H9 (cell line): ENCODE measurements at regions not wholly inside any gene's neighbourhood (a gene's known extent, or its start where the extent isn't known, plus 50 kb on each side); places are given as distances from the start of the nearest gene placed in this dataset.

ENCODE experiments used
- DNase-seq: peaks from one replicate; pipeline ENCODE4 v3.0.0-alpha.2; 2017
- H2AFZ ChIP-seq: one replicate; pipeline ENCODE4 v1.6.1; 2013; ENCODE audit warnings: mild to moderate bottlenecking, low read length, control low read depth, moderate library complexity
- H2AK5ac ChIP-seq: 2 replicates; pipeline ENCODE4 v1.6.1; 2013; ENCODE audit warnings: low read length, control low read depth, mixed read lengths; ENCODE audit not compliant: insufficient read length
- H2BK120ac ChIP-seq: one replicate; pipeline ENCODE4 v1.6.1; 2013; ENCODE audit warnings: low read depth, mild to moderate bottlenecking, low read length, control low read depth, inconsistent platforms; ENCODE audit not compliant: poor library complexity, severe bottlenecking
- H2BK12ac ChIP-seq: 2 replicates; pipeline ENCODE4 v1.6.1; 2013; ENCODE audit warnings: low read length, control low read depth, mixed read lengths, low read depth; ENCODE audit not compliant: insufficient read length
- H2BK15ac ChIP-seq: 2 replicates; pipeline ENCODE4 v1.6.1; 2013; ENCODE audit warnings: low read depth, low read length, control low read depth
- H2BK20ac ChIP-seq: one replicate; pipeline ENCODE4 v1.6.1; 2013; ENCODE audit warnings: low read depth, mild to moderate bottlenecking, low read length, control low read depth, inconsistent platforms; ENCODE audit not compliant: poor library complexity, severe bottlenecking
- H2BK5ac ChIP-seq: 2 replicates; pipeline ENCODE4 v1.6.1; 2013; ENCODE audit warnings: low read length, control low read depth, mixed read lengths; ENCODE audit not compliant: insufficient read length
- H3K14ac ChIP-seq: 2 replicates; pipeline ENCODE4 v1.6.1; 2013; ENCODE audit warnings: low read length, control low read depth; ENCODE audit not compliant: insufficient read depth
- H3K18ac ChIP-seq: 2 replicates; pipeline ENCODE4 v1.6.1; 2013; ENCODE audit warnings: low read depth, mild to moderate bottlenecking, mixed read lengths, low read length, control low read depth; ENCODE audit not compliant: insufficient read length
- H3K23ac ChIP-seq: 2 replicates; pipeline ENCODE4 v1.6.1; 2013; ENCODE audit warnings: low read length, control low read depth, mixed read lengths, low read depth; ENCODE audit not compliant: insufficient read length
- H3K23me2 ChIP-seq: 2 replicates; pipeline ENCODE4 v1.6.1; 2013; ENCODE audit warnings: low read depth, mild to moderate bottlenecking, mixed read lengths, low read length, control low read depth; ENCODE audit not compliant: insufficient read length, poor library complexity, severe bottlenecking
- H3K27ac ChIP-seq: 2 replicates; pipeline ENCODE4 v1.5.1; 2013; ENCODE audit warnings: low read length, control low read depth, mixed read lengths, low read depth; ENCODE audit not compliant: insufficient read length
- H3K27me3 ChIP-seq: 2 replicates; pipeline ENCODE4 v1.6.1; 2013; ENCODE audit warnings: low read length, control low read depth, inconsistent platforms; ENCODE audit not compliant: insufficient read depth
- H3K4ac ChIP-seq: 2 replicates; pipeline ENCODE4 v1.6.1; 2013; ENCODE audit warnings: low read depth, mild to moderate bottlenecking, control low read depth, inconsistent platforms, low read length, moderate library complexity
- H3K4me1 ChIP-seq: 2 replicates; pipeline ENCODE4 v1.6.1; 2013; ENCODE audit warnings: low read length, control low read depth, inconsistent platforms; ENCODE audit not compliant: insufficient read depth
- H3K4me2 ChIP-seq: 2 replicates; pipeline ENCODE4 v1.6.1; 2013; ENCODE audit warnings: low read length, control low read depth, mixed read lengths; ENCODE audit not compliant: insufficient read length, insufficient read depth
- H3K56ac ChIP-seq: 2 replicates; pipeline ENCODE4 v1.6.1; 2013; ENCODE audit warnings: low read depth, mild to moderate bottlenecking, mixed read lengths, low read length, control low read depth; ENCODE audit not compliant: insufficient read length
- H3K79me1 ChIP-seq: 2 replicates; pipeline ENCODE4 v1.6.1; 2013; ENCODE audit warnings: low read depth, mild to moderate bottlenecking, moderate library complexity, low read length, control low read depth, inconsistent platforms; ENCODE audit not compliant: insufficient read depth, poor library complexity, severe bottlenecking
- H3K79me2 ChIP-seq: 2 replicates; pipeline ENCODE4 v1.6.1; 2013; ENCODE audit warnings: low read length, control low read depth, inconsistent platforms; ENCODE audit not compliant: insufficient read depth
- H3K9ac ChIP-seq: 2 replicates; pipeline ENCODE4 v1.6.1; 2013; ENCODE audit warnings: low read length, control low read depth, mixed read lengths; ENCODE audit not compliant: insufficient read length; ENCODE audit errors: extremely low read depth
- H3K9me3 ChIP-seq: one replicate; pipeline ENCODE4 v1.6.1; 2013; ENCODE audit warnings: low read depth, low read length, inconsistent platforms; ENCODE audit not compliant: control insufficient read depth
- H3T11ph ChIP-seq: one replicate; pipeline ENCODE4 v1.6.1; 2013; ENCODE audit warnings: mild to moderate bottlenecking, low read length, control low read depth, inconsistent platforms
- H4K20me1 ChIP-seq: one replicate; pipeline ENCODE4 v1.6.1; 2013; ENCODE audit not compliant: control insufficient read depth, insufficient read length, insufficient read depth
- H4K5ac ChIP-seq: 2 replicates; pipeline ENCODE4 v1.6.1; 2013; ENCODE audit warnings: low read depth, mild to moderate bottlenecking, mixed read lengths, low read length, control low read depth; ENCODE audit not compliant: insufficient read length
- H4K8ac ChIP-seq: replicated peaks from 2 replicates; pipeline ENCODE4 v1.6.1; 2013; ENCODE audit warnings: low read length, control low read depth, mixed read lengths, low read depth; ENCODE audit not compliant: insufficient read length
- H4K91ac ChIP-seq: 2 replicates; pipeline ENCODE4 v1.6.1; 2013; ENCODE audit warnings: low read depth, mild to moderate bottlenecking, moderate library complexity, mixed read lengths, low read length, control low read depth; ENCODE audit not compliant: insufficient read length
- H3K27ac Mint-ChIP-seq, 3 experiments: 2 replicates in 2 of 3; 3 replicates in 1 of 3; pipeline ENCODE4 v1.8.0; 2020 to 2021; ENCODE audit warnings: mixed read lengths in 3 of 3, mild to moderate bottlenecking in 1 of 3, moderate library complexity in 1 of 3
- H3K27me3 Mint-ChIP-seq: 2 replicates; pipeline ENCODE4 v1.8.0; 2021; ENCODE audit warnings: low read depth, mild to moderate bottlenecking, moderate library complexity, mixed read lengths
- H3K36me3 Mint-ChIP-seq, 3 experiments: 2 replicates in 2 of 3; 3 replicates in 1 of 3; pipeline ENCODE4 v1.8.0; 2020 to 2021; ENCODE audit warnings: low read depth in 3 of 3, mixed read lengths in 3 of 3; ENCODE audit not compliant: insufficient read depth in 1 of 3
- H3K4me1 Mint-ChIP-seq, 2 experiments: 2 replicates each; pipeline ENCODE4 v1.8.0; 2020; ENCODE audit warnings: mixed read lengths in 2 of 2
- H3K4me3 Mint-ChIP-seq, 2 experiments: 2 replicates in 1 of 2; 3 replicates in 1 of 2; pipeline ENCODE4 v1.8.0; 2020 to 2021; ENCODE audit warnings: mild to moderate bottlenecking in 2 of 2, mixed read lengths in 2 of 2, moderate library complexity in 1 of 2
- H3K9me3 Mint-ChIP-seq, 2 experiments: 2 replicates in 1 of 2; 3 replicates in 1 of 2; pipeline ENCODE4 v1.8.0; 2020; ENCODE audit warnings: mild to moderate bottlenecking in 2 of 2, mixed read lengths in 2 of 2, moderate library complexity in 1 of 2
- CTCF ChIP-seq: fragments of 200-600 bp; sonication (generic); conservative IDR thresholded peaks from 3 replicates; pipeline ENCODE4 v1.8.0; 2021; ENCODE audit warnings: antibody characterized with exemption, mild to moderate bottlenecking
- WGBS: extraction: QIAGEN DNeasy Blood & Tissue Kit; methylation state at CpG from one replicate; pipeline ENCODE4 v1.1.7; 2013; ENCODE audit warnings: missing lambda C conversion rate, low lambda C conversion rate, mixed read lengths; ENCODE audit not compliant: insufficient read length; ENCODE audit errors: extremely low coverage; 5-methylcytosine and 5-hydroxymethylcytosine counted together

GRCh38 chr6:167229586-167229985 lies 61.5 kb upstream of the UNC93A start:
- no peak overlapping the region for H2BK15ac ChIP-seq
- H3K36me3 Mint-ChIP-seq: peaks cover 12 to 54% (median 15%) of the 10 kb centered on the region in 3 experiments; a peak in 6 of 7 replicates
- H2BK12ac ChIP-seq: no peak overlapping the region
- no peak overlapping the region for H2AK5ac ChIP-seq
- no peaks in the 10 kb centered on the region for H3K79me1 ChIP-seq
- H4K20me1 ChIP-seq: no peaks in the 10 kb centered on the region
- no peak overlapping the region for H2BK120ac ChIP-seq
- H2BK20ac ChIP-seq: no peak overlapping the region
- H3K79me2 ChIP-seq: peaks cover 51% of the 10 kb centered on the region
- DNase-seq: no peak
- no peak overlapping the region for H4K8ac ChIP-seq
- no peaks in the 10 kb centered on the region for H3K27me3 ChIP-seq
- no peaks in the 10 kb centered on the region for H3K9me3 ChIP-seq
- H2AFZ ChIP-seq: no peak overlapping the region
- H3K4me2 ChIP-seq: peak overlapping the region; percentile 84
- H3K27ac ChIP-seq: no peak overlapping the region
- no peaks in the 10 kb centered on the region for H3K27me3 Mint-ChIP-seq
- H3K27ac Mint-ChIP-seq: peak overlapping the region; percentile 50 to 78 (median 76); a peak in 5 of 7 replicates
- H3K23me2 ChIP-seq: peaks cover 11% of the 10 kb centered on the region
- H3K4ac ChIP-seq: no peak overlapping the region
- H3K56ac ChIP-seq: no peak overlapping the region
- no peak overlapping the region for H4K5ac ChIP-seq
- no peak overlapping the region for H3K14ac ChIP-seq
- peak overlapping the region; percentile 44 for H3K9ac ChIP-seq
- H3K4me1 ChIP-seq: peaks cover 21% of the 10 kb centered on the region; the same call in 1 of the 2 replicates
- H3K18ac ChIP-seq: no peak overlapping the region
- H3T11ph ChIP-seq: no peak overlapping the region
- H3K4me3 Mint-ChIP-seq: peak overlapping the region; percentile 87 to 95
- no peak for TF ChIP-seq CTCF
- no peak overlapping the region for H2BK5ac ChIP-seq
- H4K91ac ChIP-seq: no peak overlapping the region
- no CpG with 5 or more reads among the region's 4 CpGs for WGBS
- H3K23ac ChIP-seq: no peak overlapping the region
- no peaks in the 10 kb centered on the region; a peak in 1 of 5 replicates for H3K9me3 Mint-ChIP-seq
- peaks cover 72 to 87% of the 10 kb centered on the region in 2 experiments for H3K4me1 Mint-ChIP-seq
